AG10803 (cell line): ENCODE measurements at regions not wholly inside any gene's neighbourhood (a gene's known extent, or its start where the extent isn't known, plus 50 kb on each side); places are given as distances from the start of the nearest gene placed in this dataset.

ENCODE experiments used
- DNase-seq: peaks from one replicate; pipeline ENCODE4 v3.0.0; 2010; ENCODE audit warnings: low read depth
- H3K4me3 ChIP-seq: 2 replicates; pipeline ENCODE4 v1.5.1; 2011; ENCODE audit warnings: mild to moderate bottlenecking, low read length, control low read depth
- CTCF ChIP-seq: conservative IDR thresholded peaks from 2 replicates; pipeline ENCODE4 v1.5.1; 2011; ENCODE audit warnings: mild to moderate bottlenecking, low read length, control low read depth, inconsistent platforms

- no peak overlapping the region for H3K4me3 ChIP-seq
- TF ChIP-seq CTCF: no peak
- DNase-seq: no peak
These were observed 117.4 kb upstream of the FOXA2 start for GRCh38 chr20:22701679-22702308.

GRCh38 chr20:22703843-22704242, 119.5 kb upstream of the FOXA2 start:
- TF ChIP-seq CTCF: no peak
- no peak for DNase-seq
- H3K4me3 ChIP-seq: no peak overlapping the region

GRCh38 chr20:22711971-22712755, 127.8 kb upstream of the FOXA2 start:
- no peak overlapping the region for H3K4me3 ChIP-seq
- DNase-seq: no peak
- TF ChIP-seq CTCF: no peak

- DNase-seq: no peak
- no peak for TF ChIP-seq CTCF
These were observed 132.5 kb upstream of the FOXA2 start for GRCh38 chr20:22716821-22717351.

GRCh38 chr20:22717466-22717865, 133.1 kb upstream of the FOXA2 start:
- TF ChIP-seq CTCF: no peak
- DNase-seq: no peak
- no peak overlapping the region for H3K4me3 ChIP-seq

More at GRCh38 chr20:22716821-22717351, 132.5 kb upstream of the FOXA2 start:
- H3K4me3 ChIP-seq: no peak overlapping the region

GRCh38 chr20:22719167-22719591, 134.8 kb upstream of the FOXA2 start:
- no peak overlapping the region for H3K4me3 ChIP-seq
- no peak for DNase-seq
- no peak for TF ChIP-seq CTCF

- no peak for TF ChIP-seq CTCF
These were observed 135.8 kb upstream of the FOXA2 start for GRCh38 chr20:22720206-22720605.

More at GRCh38 chr20:22720206-22720605, 135.8 kb upstream of the FOXA2 start:
- DNase-seq: no peak
- H3K4me3 ChIP-seq: no peak overlapping the region
